ENCODE measurements at regions not wholly inside any gene's neighbourhood (a gene's known extent, or its start where the extent isn't known, plus 50 kb on each side); places are given as distances from the start of the nearest gene placed in this dataset.

- intact Hi-C loops (cut with DNase I) = no loop called here
- no peaks in the 10 kb centered on the region for H3K27me3 ChIP-seq
- no peak overlapping the region for H3K4me3 ChIP-seq
- no peaks in the 10 kb centered on the region for H3K4me1 ChIP-seq (ENCODE audit: insufficient read depth)
- TF ChIP-seq, protein P1, sequence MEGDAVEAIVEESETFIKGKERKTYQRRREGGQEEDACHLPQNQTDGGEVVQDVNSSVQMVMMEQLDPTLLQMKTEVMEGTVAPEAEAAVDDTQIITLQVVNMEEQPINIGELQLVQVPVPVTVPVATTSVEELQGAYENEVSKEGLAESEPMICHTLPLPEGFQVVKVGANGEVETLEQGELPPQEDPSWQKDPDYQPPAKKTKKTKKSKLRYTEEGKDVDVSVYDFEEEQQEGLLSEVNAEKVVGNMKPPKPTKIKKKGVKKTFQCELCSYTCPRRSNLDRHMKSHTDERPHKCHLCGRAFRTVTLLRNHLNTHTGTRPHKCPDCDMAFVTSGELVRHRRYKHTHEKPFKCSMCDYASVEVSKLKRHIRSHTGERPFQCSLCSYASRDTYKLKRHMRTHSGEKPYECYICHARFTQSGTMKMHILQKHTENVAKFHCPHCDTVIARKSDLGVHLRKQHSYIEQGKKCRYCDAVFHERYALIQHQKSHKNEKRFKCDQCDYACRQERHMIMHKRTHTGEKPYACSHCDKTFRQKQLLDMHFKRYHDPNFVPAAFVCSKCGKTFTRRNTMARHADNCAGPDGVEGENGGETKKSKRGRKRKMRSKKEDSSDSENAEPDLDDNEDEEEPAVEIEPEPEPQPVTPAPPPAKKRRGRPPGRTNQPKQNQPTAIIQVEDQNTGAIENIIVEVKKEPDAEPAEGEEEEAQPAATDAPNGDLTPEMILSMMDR (IDR thresholded peaks at IDR 0.05) = no peak
- TF ChIP-seq EP300 (IDR thresholded peaks at IDR 0.05) = no peak
- TF ChIP-seq POLR2A (IDR thresholded peaks at IDR 0.05) = no peak
- H3K36me3 ChIP-seq = no peaks in the 10 kb centered on the region
- no peaks in the 10 kb centered on the region for H3K9me3 ChIP-seq
- H3K27ac ChIP-seq = no peak overlapping the region
- WGBS, 3 donors = 63 to 75% (median 64%) methylated on average over 2 of the region's 2 CpGs
- no peak for DNase-seq
Observed at GRCh38 chr3:18586076-18586475, 160.9 kb upstream of the SATB1 start.

DNA sequence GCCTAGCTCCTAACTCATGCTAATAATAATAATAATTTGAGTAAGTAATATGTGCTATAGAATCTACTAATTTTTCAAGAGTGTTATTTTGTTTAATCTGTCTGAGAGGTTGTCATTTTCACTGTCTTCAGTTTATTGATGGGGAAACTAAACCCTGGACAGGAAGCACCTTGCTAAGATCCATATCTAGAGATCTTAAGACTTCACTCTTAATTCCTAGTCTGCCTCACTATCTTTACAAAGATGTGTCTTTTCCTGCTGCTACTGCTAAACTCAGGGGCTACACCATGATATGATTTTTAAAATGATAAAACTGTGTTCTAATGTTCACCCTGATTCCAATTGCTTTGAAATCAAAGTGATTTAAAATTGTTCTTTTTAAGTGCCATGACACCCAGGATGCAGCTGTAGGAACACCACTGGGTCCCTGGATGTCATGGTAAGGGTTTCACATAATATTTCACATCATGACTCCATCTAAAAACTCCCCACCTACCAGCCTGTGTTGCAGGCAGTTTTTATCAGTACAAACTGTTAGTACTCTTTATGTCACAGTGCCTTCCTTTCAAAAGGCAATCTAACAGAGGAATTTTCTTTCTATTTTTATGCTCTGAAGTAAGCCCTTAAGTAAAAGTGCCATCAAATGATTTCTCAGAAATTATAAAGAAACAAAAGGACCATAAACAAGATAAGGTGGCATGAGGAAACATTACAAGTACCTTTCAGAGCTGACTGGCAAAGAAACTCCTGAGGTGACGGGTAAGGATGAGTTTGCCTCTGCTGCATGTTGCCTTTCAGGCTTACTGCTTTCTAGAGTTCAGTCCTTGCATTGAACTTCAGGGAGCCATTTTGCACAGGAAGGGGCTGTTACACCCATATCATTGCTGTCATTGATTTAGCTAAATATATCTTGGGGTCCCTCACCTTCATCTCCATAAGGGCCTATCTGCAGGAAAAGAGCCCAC is 160.1 kb upstream of the SATB1 start:
- intact Hi-C loops (cut with DNase I) = no loop called here

DNA sequence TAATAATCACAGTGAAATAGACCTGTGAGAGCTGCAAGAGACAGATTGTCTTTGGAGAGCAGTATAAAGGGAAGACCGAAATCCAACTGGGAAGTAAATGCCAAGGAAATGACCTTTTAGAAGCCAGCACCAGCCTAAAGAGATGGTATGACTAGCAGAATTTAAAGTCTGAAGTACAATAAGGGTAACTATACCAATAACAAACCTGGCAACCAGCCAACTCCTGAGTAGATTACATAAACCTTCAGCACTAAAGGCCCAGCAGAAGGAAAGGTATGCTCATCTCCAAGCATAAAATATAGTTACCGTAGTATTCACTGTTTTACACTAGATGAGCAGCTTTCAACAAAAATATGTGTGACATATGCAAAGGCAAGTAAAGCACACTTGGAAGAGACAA is 155.1 kb upstream of the SATB1 start:
- WGBS, 3 donors = 52 to 90% (median 88%) methylated on average over 2 of the region's 2 CpGs

More for the DNA sequence above, 160.1 kb upstream of the SATB1 start:
- 94 to 97% (median 94%) methylated on average over 1 of the region's 1 CpG for WGBS, 3 donors
- Histone ChIP-seq H3K36me3 (no peaks in the 10 kb centered on the region), H3K27me3 (no peaks in the 10 kb centered on the region), H3K9me3 (no peaks in the 10 kb centered on the region), H3K4me3 (no peak overlapping the region), H3K27ac (no peak overlapping the region), H3K4me1 (ENCODE audit: insufficient read depth) (no peaks in the 10 kb centered on the region)
- no peak for DNase-seq
- TF ChIP-seq, protein P1 (IDR thresholded peaks at IDR 0.05) = no peak
- TF ChIP-seq POLR2A (IDR thresholded peaks at IDR 0.05) (no peak), EP300 (IDR thresholded peaks at IDR 0.05) (no peak)

DNA sequence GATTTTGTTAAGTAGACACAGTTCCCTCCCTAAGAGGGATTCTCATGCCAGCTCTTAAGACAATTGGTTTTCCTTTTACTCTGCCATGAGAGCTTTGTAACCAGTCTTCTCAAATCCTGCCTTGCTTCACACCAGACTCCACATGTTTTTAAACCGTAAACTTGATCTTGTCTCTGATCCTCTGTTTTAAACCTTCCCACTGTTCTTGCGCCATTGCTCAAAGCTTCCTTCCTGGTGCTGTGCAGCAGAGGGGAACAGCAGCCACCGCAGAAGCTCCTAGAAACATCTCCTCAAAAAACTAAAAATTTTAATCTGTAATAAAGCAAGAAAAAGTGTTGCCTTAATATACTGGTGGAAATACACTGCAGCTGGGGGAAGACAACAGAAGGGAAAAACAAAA is 154.5 kb upstream of the SATB1 start:
- H3K9me3 ChIP-seq = no peaks in the 10 kb centered on the region
- TF ChIP-seq EP300 (IDR thresholded peaks at IDR 0.05) (no peak), POLR2A (IDR thresholded peaks at IDR 0.05) (no peak)
- TF ChIP-seq, protein P1 (IDR thresholded peaks at IDR 0.05) = no peak
- no peak overlapping the region for H3K27ac ChIP-seq
- H3K4me1 ChIP-seq (ENCODE audit: insufficient read depth) = no peaks in the 10 kb centered on the region
- DNase-seq = no peak
- H3K4me3 ChIP-seq = no peak overlapping the region
- no peaks in the 10 kb centered on the region for H3K36me3 ChIP-seq
- intact Hi-C loops (cut with DNase I) = no loop called here
- WGBS, 3 donors = 32 to 95% (median 75%) methylated on average over 3 of the region's 3 CpGs
- H3K27me3 ChIP-seq = no peaks in the 10 kb centered on the region

More for the DNA sequence above, 155.1 kb upstream of the SATB1 start:
- Histone ChIP-seq H3K36me3 (no peaks in the 10 kb centered on the region), H3K9me3 (no peaks in the 10 kb centered on the region), H3K27me3 (no peaks in the 10 kb centered on the region), H3K4me1 (ENCODE audit: insufficient read depth) (no peaks in the 10 kb centered on the region), H3K4me3 (no peak overlapping the region), H3K27ac (no peak overlapping the region)
- intact Hi-C loops (cut with DNase I) = no loop called here
- TF ChIP-seq EP300 (IDR thresholded peaks at IDR 0.05) (no peak), POLR2A (IDR thresholded peaks at IDR 0.05) (no peak)
- TF ChIP-seq, protein P1 (IDR thresholded peaks at IDR 0.05) = no peak
- DNase-seq = no peak

All from ovary (tissue), 7 donors.